22Rv1 (cell line): ENCODE measurements at regions not wholly inside any gene's neighbourhood (a gene's known extent, or its start where the extent isn't known, plus 50 kb on each side); places are given as distances from the start of the nearest gene placed in this dataset.
"Not testable (repeated sequence)": the region's sequence is repeated elsewhere in the genome, so short reads cannot be mapped to it uniquely, and the experiment has no call there.

Experiments
- H3K27ac ChIP-seq: fragments of 450-650 bp; 2 replicates; pipeline ENCODE4 v1.5.1; 2017
- CTCF ChIP-seq: fragments of 450-650 bp; IDR thresholded peaks from 2 replicates; pipeline ENCODE4 v1.5.1; 2017; ENCODE audit warnings: mild to moderate bottlenecking
- ZFX ChIP-seq: fragments of 450-650 bp; IDR thresholded peaks from 2 replicates; pipeline ENCODE4 v1.6.1; 2017; ENCODE audit warnings: antibody characterized with exemption, borderline replicate concordance

- no peak for TF ChIP-seq ZFX
- TF ChIP-seq CTCF, result no peak
Observed at GRCh38 chr13:81172603-81173002, 831.7 kb upstream of the SPRY2 start.

GRCh38 chr13:81171065-81171647 lies 830.2 kb upstream of the SPRY2 start:
- peak; percentile 79 for TF ChIP-seq CTCF
- no peak for TF ChIP-seq ZFX
- H3K27ac ChIP-seq, result no peak overlapping the region

More at GRCh38 chr13:81172603-81173002, 831.7 kb upstream of the SPRY2 start:
- no peak overlapping the region for H3K27ac ChIP-seq

- H3K27ac ChIP-seq, result not testable (repeated sequence)
Observed at GRCh38 chr13:81163823-81164222, 822.9 kb upstream of the SPRY2 start.

- no peak overlapping the region for H3K27ac ChIP-seq
- TF ChIP-seq ZFX (no peak), CTCF (no peak)
Observed at GRCh38 chr13:81153478-81153877, 812.6 kb upstream of the SPRY2 start.

- TF ChIP-seq CTCF (no peak), ZFX (no peak)
- H3K27ac ChIP-seq, result no peak overlapping the region
Observed at GRCh38 chr13:81148822-81149221, 807.9 kb upstream of the SPRY2 start.

GRCh38 chr13:81146576-81146975 lies 805.6 kb upstream of the SPRY2 start:
- not testable (repeated sequence) for H3K27ac ChIP-seq

- H3K27ac ChIP-seq, result peak overlapping the region; percentile 80
- TF ChIP-seq ZFX (no peak), CTCF (peak; percentile 41)
Observed at GRCh38 chr13:81142306-81142999, 801.5 kb upstream of the SPRY2 start.

GRCh38 chr13:81140675-81141074 lies 799.7 kb upstream of the SPRY2 start:
- no peak overlapping the region for H3K27ac ChIP-seq
- no peak for TF ChIP-seq ZFX
- no peak for TF ChIP-seq CTCF
